ENCODE measurements at regions not wholly inside any gene's neighbourhood (a gene's known extent, or its start where the extent isn't known, plus 50 kb on each side); places are given as distances from the start of the nearest gene placed in this dataset.

- no TSS peak for BruUV-seq (replicated peaks)
- POLR2A ChIA-PET = no interaction called here
- DNase-seq (ENCODE audit: low spot score) = no peak
- H3K9me2 ChIP-seq (ENCODE audit: insufficient read depth, low read length) = no peaks in the 10 kb centered on the region
- H3K79me2 ChIP-seq (ENCODE audit: insufficient read depth, low read depth, low read length) = no peaks in the 10 kb centered on the region
- CTCF ChIA-PET (ENCODE audit: unreplicated experiment) = no interaction called here
- no peak overlapping the region for H3K4me3 ChIP-seq (ENCODE audit: low read depth, low read length, poor library complexity, severe bottlenecking)
- H3K36me3 ChIP-seq (ENCODE audit: insufficient read depth, low read length) = no peaks in the 10 kb centered on the region
- no peaks in the 10 kb centered on the region for H3K4me1 ChIP-seq (ENCODE audit: insufficient read depth, low read length, poor library complexity, severe bottlenecking)
- H3K4me2 ChIP-seq (ENCODE audit: low read length) = no peak overlapping the region
- no peak overlapping the region for H2AFZ ChIP-seq (ENCODE audit: low read length)
- H3K27ac ChIP-seq (ENCODE audit: low read depth, low read length, poor library complexity, severe bottlenecking) = no peak overlapping the region
- TF ChIP-seq CTCF (conservative IDR thresholded peaks at IDR 0.05; ENCODE audit: low read length) (no peak), EZH2phosphoT487 (IDR thresholded peaks at IDR 0.05; ENCODE audit: borderline replicate concordance, low read depth, low read length) (no peak)
- intact Hi-C loops (cut with micrococcal nuclease; ENCODE audit: unreplicated experiment) = no loop called here
- H4K20me1 ChIP-seq (ENCODE audit: insufficient read depth, low read length) = no peaks in the 10 kb centered on the region
- no peaks in the 10 kb centered on the region for H3K9me3 ChIP-seq (ENCODE audit: low read length)
Measured at GRCh38 chr11:80412604-80413003, 971.8 kb upstream of the TENM4 start.

- Histone ChIP-seq H3K4me2 (ENCODE audit: low read length) (no peak overlapping the region), H3K4me1 (ENCODE audit: insufficient read depth, low read length, poor library complexity, severe bottlenecking) (no peaks in the 10 kb centered on the region), H3K27ac (ENCODE audit: low read depth, low read length, poor library complexity, severe bottlenecking) (no peak overlapping the region), H3K79me2 (ENCODE audit: insufficient read depth, low read depth, low read length) (no peaks in the 10 kb centered on the region), H2AFZ (ENCODE audit: low read length) (no peak overlapping the region), H4K20me1 (ENCODE audit: insufficient read depth, low read length) (no peaks in the 10 kb centered on the region), H3K4me3 (ENCODE audit: low read depth, low read length, poor library complexity, severe bottlenecking) (no peak overlapping the region), H3K9me2 (ENCODE audit: insufficient read depth, low read length) (no peaks in the 10 kb centered on the region), H3K9me3 (ENCODE audit: low read length) (no peaks in the 10 kb centered on the region), H3K36me3 (ENCODE audit: insufficient read depth, low read length) (no peaks in the 10 kb centered on the region)
- TF ChIP-seq CTCF (conservative IDR thresholded peaks at IDR 0.05; ENCODE audit: low read length) = no peak
- no peak for TF ChIP-seq EZH2phosphoT487 (IDR thresholded peaks at IDR 0.05; ENCODE audit: borderline replicate concordance, low read depth, low read length)
- CTCF ChIA-PET (ENCODE audit: unreplicated experiment) = no interaction called here
- no TSS peak for BruUV-seq (replicated peaks)
- POLR2A ChIA-PET = interaction anchor here (0.5 kb wide), 1 partner anchor 11 kb away, joined by 3 read pairs; no protein-coding TSS in a partner anchor
- intact Hi-C loops (cut with micrococcal nuclease; ENCODE audit: unreplicated experiment) = no loop called here
- no peak for DNase-seq (ENCODE audit: low spot score)
Measured at GRCh38 chr11:80393210-80393609, 952.4 kb upstream of the TENM4 start.

- BruUV-seq (replicated peaks) = no TSS peak
- intact Hi-C loops (cut with micrococcal nuclease; ENCODE audit: unreplicated experiment) = no loop called here
- CTCF ChIA-PET (ENCODE audit: unreplicated experiment) = no interaction called here
Measured at GRCh38 chr11:80390505-80390904, 949.7 kb upstream of the TENM4 start.

More at GRCh38 chr11:80390505-80390904, 949.7 kb upstream of the TENM4 start:
- H4K20me1 ChIP-seq (ENCODE audit: insufficient read depth, low read length) = no peaks in the 10 kb centered on the region
- H3K27ac ChIP-seq (ENCODE audit: low read depth, low read length, poor library complexity, severe bottlenecking) = no peak overlapping the region
- POLR2A ChIA-PET = no interaction called here
- H3K9me3 ChIP-seq (ENCODE audit: low read length) = no peaks in the 10 kb centered on the region
- TF ChIP-seq CTCF (conservative IDR thresholded peaks at IDR 0.05; ENCODE audit: low read length) (no peak), EZH2phosphoT487 (IDR thresholded peaks at IDR 0.05; ENCODE audit: borderline replicate concordance, low read depth, low read length) (no peak)
- no peak overlapping the region for H3K4me3 ChIP-seq (ENCODE audit: low read depth, low read length, poor library complexity, severe bottlenecking)
- no peaks in the 10 kb centered on the region for H3K9me2 ChIP-seq (ENCODE audit: insufficient read depth, low read length)
- H2AFZ ChIP-seq (ENCODE audit: low read length) = no peak overlapping the region
- H3K36me3 ChIP-seq (ENCODE audit: insufficient read depth, low read length) = no peaks in the 10 kb centered on the region
- H3K79me2 ChIP-seq (ENCODE audit: insufficient read depth, low read depth, low read length) = no peaks in the 10 kb centered on the region
- no peaks in the 10 kb centered on the region for H3K4me1 ChIP-seq (ENCODE audit: insufficient read depth, low read length, poor library complexity, severe bottlenecking)
- H3K4me2 ChIP-seq (ENCODE audit: low read length) = no peak overlapping the region
- no peak for DNase-seq (ENCODE audit: low spot score)
